ENCODE measurements at regions not wholly inside any gene's neighbourhood (a gene's known extent, or its start where the extent isn't known, plus 50 kb on each side); places are given as distances from the start of the nearest gene placed in this dataset.

DNA sequence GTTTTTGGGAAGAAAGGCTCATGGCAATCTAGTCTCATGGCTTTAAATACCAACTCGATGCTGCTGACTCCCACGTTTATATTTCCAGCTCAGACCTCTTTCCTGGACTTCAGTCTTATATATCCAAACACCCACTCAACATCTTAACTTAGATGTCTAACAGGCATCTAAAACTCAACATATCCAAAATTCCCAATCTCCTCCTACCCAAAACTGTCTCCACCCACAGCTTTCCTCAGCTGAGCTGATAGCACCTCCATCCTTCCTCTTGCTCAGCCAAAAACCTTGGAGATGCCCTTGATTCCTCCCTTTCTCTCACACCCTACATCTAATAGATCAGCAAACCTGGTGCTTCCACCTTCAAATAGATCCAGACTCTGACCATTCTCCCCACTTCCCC is 202.5 kb downstream of the TLE3 start:
- no peak for DNase-seq (ENCODE audit: low spot score)

DNA sequence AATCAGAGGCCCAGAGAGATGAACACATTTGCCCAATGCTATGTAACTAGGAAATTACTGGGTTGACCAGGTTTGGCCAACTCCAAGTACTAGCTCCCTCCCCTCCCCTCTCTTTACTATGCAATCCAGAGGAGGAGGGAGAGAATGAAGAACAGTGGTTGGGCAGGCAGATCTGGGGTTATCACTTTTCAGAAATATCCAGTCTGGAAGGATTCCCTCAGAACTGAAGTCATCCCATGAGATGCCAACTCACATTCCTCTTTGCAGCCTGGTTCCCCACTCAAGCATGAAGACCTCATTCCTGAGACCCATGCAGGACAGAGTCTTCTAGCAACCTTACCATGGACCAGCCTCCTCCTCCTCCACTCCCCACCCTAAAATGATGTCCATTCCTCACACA is 201.1 kb downstream of the TLE3 start:
- DNase-seq (ENCODE audit: low spot score): no peak

DNA sequence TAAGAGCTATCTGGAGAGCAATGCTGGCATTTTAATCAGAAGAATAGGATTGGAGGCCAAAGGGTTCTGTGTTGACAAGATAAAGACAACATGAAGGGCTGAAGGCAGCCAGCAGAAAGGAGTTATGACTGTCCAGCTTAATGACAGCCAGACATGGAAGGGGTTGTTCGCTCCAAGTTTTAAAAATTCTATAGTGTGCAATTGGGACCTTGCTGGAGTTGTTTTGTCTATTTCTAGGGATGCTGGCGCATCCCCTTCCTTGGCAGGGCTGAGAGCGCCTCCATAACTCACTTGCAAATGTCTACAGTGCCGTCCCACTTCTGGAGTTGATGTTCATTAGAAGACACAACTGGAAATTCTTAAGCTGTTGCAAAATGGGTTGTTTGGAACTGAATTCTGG is 200.7 kb downstream of the TLE3 start:
- no peak for DNase-seq (ENCODE audit: low spot score)

DNA sequence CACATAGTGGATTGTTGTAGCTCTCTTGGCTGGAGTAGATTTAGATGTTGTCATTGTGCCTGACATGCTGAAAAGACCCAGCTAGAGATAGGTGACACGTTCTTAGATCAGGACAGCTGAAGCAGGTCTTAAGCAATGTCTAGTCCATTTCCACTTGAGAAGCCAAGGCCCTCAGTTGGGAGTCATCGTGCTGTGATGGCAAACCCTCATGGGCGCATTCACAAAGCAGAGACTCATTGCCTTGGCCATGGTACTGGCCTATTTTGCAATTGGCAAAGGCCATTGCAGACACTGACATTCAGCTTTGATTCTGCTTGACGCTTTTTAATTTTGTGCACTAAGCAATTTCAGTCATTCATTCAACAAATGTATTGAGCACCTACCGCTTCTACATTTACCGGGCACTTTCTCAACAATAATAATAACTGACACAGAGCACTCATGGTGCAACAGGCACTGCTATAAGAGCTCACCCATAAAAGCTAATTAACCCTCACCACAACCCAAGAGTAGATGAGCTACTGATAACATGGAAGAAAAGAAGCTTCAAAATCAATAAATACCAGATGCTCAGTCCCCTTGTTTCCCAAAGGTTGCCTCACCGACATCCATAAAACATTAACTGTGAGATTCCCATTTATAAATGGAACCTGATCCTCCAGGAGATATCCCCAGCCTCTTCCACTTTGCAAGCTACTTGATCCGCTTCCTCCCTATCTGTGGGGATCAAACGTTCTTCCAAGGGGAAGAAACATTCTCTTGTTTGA is 200.1 kb downstream of the TLE3 start:
- DNase-seq (ENCODE audit: low spot score): no peak

DNA sequence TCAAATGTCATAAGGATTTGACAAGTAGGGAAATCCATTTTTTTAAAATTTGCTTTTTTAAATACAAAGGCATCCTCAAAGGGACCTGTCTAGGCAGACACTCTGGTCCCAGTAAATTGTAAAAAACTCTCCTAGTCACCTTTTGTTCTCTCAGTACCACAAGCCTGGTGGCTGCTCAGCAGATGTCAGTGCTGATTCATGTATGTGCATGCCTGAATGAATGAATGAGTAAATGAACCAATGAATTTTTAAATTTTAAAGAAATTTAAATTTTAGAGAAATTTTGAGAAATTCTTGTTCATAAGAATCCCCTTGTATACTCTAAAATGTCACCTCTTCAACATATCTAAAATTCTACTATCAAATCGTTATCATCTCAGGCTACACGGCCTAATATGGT is 199.5 kb downstream of the TLE3 start:
- DNase-seq (ENCODE audit: low spot score): no peak

DNA sequence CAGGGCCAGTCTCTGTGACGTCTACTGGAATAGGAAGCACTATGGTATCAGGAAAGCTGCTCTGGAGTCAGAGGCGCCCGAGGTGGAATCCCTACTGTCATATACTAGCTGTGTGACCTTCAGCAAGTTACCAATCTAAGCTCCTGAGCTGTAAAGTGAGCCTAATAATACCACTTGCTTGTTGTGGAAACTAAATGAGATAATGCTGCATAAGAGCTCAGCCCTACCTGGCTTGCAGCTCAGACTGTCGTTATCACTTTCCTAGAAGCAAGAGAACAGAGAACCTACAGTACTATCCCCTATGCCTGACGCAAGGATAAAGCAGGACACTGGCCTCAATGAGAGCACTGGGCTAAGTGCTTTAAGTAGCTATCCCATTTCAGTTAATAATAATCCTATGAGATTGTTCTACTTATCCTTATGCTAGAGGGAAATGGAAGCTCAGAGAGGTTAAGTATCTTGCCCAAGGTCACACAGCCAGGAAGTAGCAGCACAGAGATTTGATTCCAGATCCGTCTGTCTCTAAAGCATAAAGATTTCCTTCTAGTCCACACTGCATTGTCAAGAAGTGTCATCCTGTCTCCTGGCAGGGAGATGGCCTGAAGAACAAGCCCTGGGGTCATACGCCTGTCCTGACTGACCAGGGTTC is 195.2 kb downstream of the TLE3 start:
- no peak for DNase-seq (ENCODE audit: low spot score)

DNA sequence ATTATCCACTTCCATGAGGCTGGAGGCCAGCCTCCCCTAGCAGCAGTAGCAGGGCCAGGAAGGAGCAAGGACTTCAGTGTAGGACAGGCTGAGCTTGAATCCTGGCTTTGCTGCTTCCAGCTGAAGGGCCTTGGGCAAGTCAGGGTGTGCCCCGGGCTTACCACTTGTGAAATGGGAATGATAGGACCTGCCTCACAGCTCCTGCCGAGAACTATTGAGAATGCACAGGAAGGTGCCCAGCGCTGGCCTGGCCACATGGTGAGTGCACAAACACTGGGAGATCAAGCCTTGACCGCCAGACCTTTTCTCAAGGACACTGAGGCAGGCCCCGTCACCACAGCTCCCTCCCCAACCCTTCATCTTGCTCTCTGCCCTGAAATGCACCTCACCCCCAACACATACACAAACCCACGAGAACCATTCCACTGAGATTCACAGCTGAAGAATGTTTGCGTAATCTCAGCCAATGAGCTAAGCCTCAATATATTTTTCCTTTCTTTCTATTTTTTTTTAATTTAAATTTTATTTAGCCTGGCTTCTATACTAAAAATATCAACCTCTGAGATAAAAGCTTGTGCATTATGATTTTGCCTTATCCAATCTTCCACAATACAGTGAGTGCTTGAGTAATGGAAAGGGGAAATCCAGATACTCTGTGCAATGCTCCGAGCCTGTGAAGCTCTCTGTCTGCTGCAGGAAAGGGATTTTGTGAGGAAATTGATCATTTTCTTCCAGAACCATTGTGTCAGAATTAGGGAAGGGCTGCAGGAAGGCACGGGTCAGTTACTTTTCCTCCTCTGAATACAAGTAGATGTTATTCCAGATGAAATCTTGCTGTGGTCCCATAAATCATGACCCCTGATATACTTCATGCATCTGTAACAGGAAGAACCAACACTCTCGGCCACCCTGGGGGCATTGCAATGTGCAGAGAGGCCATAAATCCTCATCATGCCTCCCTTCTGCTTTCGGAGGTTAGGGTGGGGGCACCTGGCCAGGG is 193.9 kb downstream of the TLE3 start:
- DNase-seq (ENCODE audit: low spot score): no peak

DNA sequence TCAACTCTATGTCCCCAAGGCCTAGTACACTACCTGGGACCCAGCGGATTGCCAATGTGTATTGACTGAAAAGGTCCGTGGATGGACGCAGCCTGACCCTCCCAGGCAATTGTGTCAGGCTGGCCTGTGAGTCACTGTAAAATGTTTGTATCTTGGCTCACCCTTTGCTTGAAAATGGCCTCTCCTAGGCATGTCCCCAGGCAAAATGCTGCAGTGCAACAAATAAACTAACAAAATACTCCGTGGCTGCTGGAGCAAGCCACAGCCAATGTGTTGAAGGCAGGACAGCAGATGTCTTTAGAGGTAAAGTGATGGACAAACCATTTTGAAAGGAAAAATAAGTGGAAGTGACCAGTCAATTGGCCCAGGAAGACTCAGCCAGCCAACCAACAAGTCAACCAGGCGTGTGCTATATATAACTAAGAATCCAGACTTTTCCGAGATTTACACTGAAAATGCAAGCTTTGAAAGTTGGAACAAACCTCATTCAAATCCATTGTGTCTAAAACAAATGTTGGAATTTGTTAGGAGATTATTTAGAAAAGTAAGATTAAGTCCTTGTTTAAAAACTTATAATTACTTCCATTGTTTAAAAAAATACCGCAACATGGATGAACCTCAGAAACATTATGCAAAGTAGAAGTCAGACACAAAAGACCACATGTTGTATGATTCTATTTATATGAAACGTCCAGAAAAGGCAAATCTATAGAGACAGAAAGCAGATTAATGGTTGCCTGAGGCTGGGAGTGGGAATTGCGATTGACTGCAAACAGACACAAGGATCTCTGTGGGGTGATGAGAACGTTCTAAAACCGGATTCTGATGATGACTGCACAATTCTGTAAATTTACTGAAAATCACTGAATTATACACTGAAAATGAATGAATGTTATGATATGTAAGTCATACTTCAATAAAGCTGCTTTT is 191.2 kb downstream of the TLE3 start:
- DNase-seq (ENCODE audit: low spot score): no peak

DNA sequence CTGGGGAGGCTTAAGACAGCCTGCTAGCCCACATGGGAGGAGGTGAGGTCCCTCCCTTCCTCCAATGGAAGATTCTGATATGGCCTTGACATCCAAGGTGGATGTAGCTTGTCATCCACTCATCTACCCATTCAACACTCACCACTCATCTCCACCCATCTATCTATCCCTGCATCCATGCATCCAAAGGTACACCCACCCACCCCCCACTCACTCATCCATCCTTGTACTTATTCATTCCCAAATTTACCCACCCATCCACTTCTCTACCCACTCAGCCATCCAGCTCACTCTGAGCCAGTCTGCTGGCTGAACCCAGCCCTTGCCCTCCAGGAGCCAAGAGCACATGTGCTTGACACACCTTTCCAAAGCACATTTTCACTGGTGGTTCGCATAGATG is 189.7 kb downstream of the TLE3 start:
- DNase-seq (ENCODE audit: low spot score): no peak

DNA sequence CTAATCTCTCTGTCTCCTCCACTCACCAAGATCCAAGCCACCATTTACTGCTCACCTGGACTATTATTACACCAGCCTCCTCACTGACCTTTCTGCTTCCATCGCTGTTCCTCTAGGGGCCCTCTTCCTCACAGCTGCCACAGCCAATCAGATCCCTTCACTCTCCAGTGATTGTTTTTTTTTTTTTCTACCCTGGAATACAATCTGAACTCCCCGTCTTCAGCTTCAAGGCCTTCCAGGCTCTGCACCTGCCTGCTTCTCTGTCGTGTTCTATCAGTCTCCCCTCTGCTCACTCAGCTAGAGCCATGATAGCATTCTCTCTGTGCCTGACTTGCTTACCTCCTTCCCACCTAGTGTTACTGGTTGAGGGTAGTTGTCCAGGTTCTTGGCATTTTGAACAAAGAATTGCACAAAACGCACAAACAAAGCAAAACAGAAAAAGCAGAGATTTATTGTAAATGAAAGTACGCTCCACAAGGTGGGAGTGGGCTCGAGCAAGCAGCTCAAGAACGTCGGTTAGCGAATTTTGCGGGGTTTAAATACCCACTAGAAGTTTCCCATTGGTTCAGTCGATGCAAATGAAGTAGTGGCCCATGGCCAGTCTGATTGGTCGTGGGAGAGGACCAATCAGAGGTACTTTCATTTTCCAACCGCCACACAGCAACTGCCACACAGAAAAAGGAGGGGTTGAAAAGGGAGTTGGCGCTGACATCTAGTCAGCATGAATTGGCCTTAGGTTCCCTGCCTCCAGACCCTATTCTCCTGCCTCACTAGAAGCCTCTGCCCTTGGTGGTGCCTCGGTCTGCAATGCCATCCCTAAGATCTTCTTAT is 188.9 kb downstream of the TLE3 start:
- no peak for DNase-seq (ENCODE audit: low spot score)

DNA sequence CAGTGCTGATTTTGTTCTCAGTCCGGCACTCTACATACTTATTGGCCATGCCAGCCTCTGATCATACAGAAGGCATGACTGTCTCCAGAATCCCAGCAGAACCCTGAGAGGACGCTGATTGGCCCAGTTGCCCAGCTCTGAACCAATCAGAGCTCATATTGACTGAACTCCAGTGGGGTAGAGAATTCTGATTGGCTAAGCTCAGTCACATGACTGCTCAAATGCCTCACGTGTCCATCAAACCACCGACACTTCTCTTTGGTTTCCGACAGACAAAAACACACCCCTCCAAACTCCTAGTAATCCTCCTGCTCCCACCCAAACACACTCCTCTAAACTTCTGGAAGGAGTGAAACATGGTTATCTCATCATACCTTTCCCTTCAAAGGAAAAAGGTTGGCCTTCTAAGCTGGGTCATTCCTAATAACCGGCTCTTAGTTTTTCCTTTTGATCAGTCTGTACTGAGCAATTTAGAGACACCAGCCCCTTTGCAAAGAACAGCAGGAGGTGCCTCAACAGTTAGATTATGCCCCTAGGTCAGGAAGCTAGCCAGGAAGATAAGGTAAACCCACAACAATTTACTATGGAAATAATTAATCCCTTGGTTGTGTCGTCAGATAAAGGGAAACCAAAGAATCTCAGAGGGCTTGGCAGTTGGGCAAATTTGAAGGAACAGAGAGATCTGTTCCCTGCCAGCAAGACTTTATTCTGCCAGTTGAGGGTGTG is 187.8 kb downstream of the TLE3 start:
- DNase-seq (ENCODE audit: low spot score): no peak

DNA sequence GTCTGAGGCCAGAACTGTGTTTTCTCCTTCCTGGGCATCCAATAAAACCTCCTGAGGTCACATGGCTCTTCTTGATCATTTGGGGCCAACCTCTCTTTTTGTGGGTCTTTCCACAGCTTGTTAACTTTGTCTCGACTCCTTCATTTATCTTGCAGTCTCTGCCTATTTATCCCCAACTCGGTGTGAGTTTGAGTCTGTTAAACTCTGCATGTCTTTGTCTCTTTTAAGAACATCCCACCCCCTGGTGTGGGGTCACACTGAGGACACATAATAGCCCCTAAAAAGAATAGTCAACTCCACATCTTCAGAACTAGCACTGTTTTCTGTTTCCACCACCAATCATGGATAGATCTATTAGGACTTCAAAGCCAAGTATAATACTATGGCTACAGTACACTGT is 187.2 kb downstream of the TLE3 start:
- DNase-seq (ENCODE audit: low spot score): no peak

DNA sequence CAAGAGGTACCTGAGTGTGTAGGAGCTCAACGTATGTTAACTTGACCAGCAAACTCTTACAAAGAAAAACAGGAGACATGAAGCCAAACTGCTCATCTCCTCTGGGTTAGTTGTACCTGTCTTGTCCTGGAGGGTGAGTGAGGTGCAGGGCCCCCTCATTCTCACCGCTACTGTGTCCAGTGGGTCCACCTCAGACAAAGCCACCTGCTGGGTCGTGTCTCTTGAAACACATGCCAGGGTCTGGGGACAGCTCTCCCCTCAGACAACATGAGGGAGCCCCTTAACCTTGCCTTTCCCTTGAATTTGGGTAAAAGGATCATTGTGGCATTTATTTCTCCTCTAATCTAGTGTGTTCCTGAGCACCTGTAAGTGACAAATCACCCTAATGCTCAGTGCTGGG is 185.6 kb downstream of the TLE3 start:
- no peak for DNase-seq (ENCODE audit: low spot score)

DNA sequence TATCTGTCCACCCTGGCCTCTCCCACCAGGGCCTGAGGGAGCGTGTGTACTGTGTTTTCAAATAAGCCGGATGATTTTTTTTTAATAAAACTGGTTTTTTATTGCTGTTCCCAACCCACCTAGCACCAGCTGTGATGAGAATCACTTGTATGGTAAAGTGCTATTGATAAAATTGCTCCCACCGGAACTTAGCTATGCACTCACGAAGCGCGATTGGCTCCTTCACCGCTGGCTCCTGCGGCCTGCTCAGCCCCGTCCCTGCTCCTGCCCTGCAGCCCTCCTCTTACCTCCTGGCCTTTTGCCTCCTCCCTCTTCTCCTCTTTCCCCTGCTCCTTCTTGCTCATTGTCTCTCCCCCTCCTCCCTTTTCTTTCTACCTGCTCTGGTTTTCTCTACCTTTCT is 183.7 kb downstream of the TLE3 start:
- DNase-seq (ENCODE audit: low spot score): no peak

DNA sequence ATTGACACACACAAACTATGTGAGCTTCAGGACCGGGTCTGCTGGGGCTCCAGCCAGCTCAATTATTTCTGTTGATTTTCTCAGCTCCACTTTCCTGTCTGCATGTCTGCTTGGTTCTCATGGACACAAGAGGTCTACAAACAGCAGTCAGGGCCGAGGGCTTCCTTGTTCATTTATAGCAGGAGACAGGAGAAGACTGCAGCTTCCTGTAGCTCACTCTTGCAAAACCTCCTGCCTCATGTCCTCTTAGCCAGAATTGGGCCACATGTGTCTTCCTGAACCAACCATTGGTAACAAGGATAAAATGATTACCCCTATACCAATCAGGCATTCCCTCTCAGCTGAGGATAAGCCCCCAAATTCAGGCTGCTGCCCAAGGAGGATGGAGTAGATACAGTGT is 182.8 kb downstream of the TLE3 start:
- peak; percentile 7 for DNase-seq (ENCODE audit: low spot score)

DNA sequence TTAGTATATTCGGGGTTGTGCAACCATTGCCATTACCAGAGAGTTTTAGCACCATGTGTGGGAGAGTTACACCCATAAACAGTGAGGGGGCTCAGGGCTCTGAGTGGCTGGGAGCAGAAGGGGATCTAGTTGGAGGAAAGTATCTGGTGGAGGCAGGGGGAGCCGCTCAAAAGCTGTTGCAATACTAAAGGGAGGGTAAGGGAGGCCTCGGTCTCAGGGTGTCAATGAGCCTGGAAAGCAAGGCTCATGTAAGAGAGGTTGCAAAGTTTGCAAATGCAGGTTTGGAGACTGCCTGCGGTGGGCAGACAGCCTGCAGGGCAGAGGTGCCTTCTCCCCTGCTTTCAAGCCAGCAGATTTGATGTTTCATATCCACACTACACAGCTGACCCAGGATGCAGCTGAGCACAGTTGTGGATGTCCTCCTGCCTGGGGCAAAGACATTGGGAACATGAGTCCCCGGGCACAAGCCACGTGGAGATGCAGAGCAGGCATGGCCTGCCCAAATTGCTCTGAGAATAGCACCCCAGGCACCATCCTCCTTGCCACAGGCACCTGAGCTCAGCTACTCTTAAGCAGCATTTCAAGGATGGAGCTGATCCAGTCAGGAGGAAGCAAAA is 181.4 kb downstream of the TLE3 start:
- no peak for DNase-seq (ENCODE audit: low spot score)

DNA sequence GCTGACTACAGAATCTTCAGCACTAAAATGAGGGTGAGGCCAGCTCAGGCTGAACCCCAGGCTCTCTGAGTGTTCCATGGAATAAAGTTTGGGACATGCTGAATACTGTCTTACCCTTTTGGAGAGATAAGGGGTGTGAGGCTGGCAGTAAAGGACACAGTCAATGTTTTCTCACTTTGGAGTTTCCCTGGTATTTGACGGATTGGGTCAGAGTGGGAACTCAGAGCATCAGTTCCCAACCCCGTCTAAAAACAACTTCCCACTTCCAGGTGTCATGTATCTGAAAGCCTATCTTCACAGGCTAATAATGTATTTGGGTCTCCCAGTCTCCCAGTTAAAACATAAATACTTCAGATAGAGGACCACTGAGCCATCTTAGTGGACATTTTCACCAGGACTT is 180.7 kb downstream of the TLE3 start:
- DNase-seq (ENCODE audit: low spot score): no peak

DNA sequence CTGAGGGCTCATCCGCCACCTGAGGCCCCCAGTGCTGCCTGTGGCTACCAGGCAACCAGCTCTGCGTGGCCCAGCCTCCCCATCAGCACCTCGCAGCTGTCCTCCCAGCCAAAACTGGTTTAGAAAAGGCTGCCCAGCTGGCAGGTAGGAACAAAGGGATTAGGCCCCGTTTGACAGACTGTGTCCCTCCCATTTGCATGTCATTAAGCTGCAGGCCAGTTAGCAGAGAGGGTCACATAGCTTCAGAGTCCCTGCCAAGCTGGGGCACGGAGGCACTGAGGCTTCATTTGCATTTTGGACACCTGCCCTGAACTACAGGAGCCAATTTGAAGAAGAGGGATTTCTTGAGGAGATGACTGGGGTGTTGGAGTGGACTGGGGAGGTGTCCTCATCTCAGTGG is 177.9 kb downstream of the TLE3 start:
- DNase-seq (ENCODE audit: low spot score): peak; percentile 47

DNA sequence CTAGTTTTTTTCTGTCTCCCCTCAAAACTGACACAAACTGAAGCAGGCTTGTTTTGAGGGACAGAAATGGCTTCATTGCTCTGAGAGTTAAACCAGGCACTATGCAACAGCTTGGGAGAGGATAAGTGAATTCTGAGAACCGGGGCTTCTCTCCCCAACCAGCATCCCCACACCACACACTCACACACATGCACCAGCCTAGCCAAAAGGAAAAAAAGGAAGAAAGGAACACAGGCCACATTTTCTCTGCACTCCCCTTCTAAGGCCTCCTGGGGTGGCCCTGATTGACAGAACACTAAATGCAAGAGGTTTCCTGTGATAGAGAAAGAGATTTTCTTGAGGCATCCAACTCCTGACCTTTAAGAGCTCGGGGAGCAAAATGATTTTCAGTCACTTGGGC is 177.5 kb downstream of the TLE3 start:
- DNase-seq (ENCODE audit: low spot score): no peak

All from globus pallidus (tissue), 1 donor.